AG04450 (cell line): ENCODE measurements at regions not wholly inside any gene's neighbourhood (a gene's known extent, or its start where the extent isn't known, plus 50 kb on each side); places are given as distances from the start of the nearest gene placed in this dataset.

Experiments used
- CTCF ChIA-PET: fragments of 300-600, 350-600 bp; formaldehyde crosslinking; extraction: SDS; loops from one replicate; lab custom pipeline; 2022; ENCODE audit warnings: antibody characterized with exemption, inconsistent platforms; lab: Charles Lee
- POLR2A ChIA-PET: fragments of 350-600 bp; formaldehyde crosslinking; extraction: SDS; loops from one replicate; lab custom pipeline; 2021; ENCODE audit warnings: antibody characterized with exemption, inconsistent platforms; lab: Yijun Ruan, JAX
- DNase-seq: peaks from one replicate; pipeline ENCODE4 v3.0.0-alpha.2; 2011; ENCODE audit warnings: low read depth, low spot score
- H3K27ac ChIP-seq: one replicate; pipeline ENCODE4 v1.5.1; 2012; ENCODE audit warnings: low read depth, low read length, control low read depth
- H3K27me3 ChIP-seq: one replicate; pipeline ENCODE4 v1.6.0; 2012; ENCODE audit warnings: low read length; ENCODE audit not compliant: control insufficient read depth, insufficient read depth
- H3K4me3 ChIP-seq: 2 replicates; pipeline ENCODE4 v1.5.1; 2011; ENCODE audit warnings: mild to moderate bottlenecking, low read depth, low read length, control low read depth
- H3K9me3 ChIP-seq: 2 replicates; pipeline ENCODE4 v1.5.1; 2012; ENCODE audit warnings: low read length; ENCODE audit not compliant: control insufficient read depth, insufficient read depth
- TF ChIP-seq, protein P1 (sequence below): IDR thresholded peaks from 2 replicates; pipeline ENCODE4 v1.5.1; 2011; ENCODE audit warnings: low read depth, low read length, control low read depth, inconsistent platforms

DNA sequence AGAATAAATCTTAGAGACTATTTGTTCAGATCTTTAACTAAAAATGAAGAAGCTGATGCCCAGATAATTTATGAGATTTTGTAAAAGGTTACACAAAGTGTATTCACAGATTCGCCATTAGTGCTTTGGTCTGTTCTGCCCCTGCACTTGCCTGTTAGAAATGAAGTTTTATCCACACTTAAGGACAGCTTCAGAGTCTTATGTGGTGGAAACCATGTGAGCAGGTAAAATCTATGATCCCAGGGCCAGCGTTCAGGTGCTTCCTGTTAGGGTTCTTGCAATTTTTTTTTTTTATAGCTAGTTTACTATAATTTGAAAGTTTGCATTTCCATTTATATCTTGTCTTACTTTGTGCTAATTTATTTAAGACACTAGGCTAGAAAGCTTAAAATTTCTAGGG is 561.6 kb downstream of the PRR16 start:
- H3K27me3 ChIP-seq = no peaks in the 10 kb centered on the region

DNA sequence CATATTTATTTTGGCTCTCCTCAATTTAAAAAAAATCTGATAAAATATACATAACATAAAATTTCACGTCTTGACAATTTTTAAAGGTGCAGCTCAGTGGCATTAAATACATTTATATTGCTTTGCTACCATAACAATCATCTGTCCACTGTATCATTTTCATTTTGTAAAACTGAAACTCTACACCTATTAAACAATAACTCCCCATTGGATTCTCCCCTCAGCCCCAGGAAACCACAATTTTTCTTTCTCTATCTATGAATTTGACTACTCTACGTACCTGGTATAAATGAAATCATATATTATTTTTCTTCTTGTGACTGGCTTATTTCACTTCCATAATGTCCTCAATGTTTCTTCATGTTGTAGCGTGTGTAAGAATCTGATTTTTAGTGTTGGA is 563.5 kb downstream of the PRR16 start:
- Histone ChIP-seq H3K27me3 (no peaks in the 10 kb centered on the region), H3K27ac (no peak overlapping the region), H3K9me3 (no peaks in the 10 kb centered on the region), H3K4me3 (no peak overlapping the region)
- ChIA-PET CTCF (interaction anchor here (0.7 kb wide), 1 partner anchor 570 kb away, joined by 3 read pairs; no protein-coding TSS in a partner anchor), POLR2A (no interaction called here)
- no peak for DNase-seq
- TF ChIP-seq, protein P1, sequence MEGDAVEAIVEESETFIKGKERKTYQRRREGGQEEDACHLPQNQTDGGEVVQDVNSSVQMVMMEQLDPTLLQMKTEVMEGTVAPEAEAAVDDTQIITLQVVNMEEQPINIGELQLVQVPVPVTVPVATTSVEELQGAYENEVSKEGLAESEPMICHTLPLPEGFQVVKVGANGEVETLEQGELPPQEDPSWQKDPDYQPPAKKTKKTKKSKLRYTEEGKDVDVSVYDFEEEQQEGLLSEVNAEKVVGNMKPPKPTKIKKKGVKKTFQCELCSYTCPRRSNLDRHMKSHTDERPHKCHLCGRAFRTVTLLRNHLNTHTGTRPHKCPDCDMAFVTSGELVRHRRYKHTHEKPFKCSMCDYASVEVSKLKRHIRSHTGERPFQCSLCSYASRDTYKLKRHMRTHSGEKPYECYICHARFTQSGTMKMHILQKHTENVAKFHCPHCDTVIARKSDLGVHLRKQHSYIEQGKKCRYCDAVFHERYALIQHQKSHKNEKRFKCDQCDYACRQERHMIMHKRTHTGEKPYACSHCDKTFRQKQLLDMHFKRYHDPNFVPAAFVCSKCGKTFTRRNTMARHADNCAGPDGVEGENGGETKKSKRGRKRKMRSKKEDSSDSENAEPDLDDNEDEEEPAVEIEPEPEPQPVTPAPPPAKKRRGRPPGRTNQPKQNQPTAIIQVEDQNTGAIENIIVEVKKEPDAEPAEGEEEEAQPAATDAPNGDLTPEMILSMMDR = no peak

More for the DNA sequence above, 561.6 kb downstream of the PRR16 start:
- no peak overlapping the region for H3K27ac ChIP-seq
- no peaks in the 10 kb centered on the region for H3K9me3 ChIP-seq
- H3K4me3 ChIP-seq = no peak overlapping the region
- DNase-seq = no peak
- TF ChIP-seq, protein P1 = no peak
- POLR2A ChIA-PET = no interaction called here
- CTCF ChIA-PET = no interaction called here

DNA sequence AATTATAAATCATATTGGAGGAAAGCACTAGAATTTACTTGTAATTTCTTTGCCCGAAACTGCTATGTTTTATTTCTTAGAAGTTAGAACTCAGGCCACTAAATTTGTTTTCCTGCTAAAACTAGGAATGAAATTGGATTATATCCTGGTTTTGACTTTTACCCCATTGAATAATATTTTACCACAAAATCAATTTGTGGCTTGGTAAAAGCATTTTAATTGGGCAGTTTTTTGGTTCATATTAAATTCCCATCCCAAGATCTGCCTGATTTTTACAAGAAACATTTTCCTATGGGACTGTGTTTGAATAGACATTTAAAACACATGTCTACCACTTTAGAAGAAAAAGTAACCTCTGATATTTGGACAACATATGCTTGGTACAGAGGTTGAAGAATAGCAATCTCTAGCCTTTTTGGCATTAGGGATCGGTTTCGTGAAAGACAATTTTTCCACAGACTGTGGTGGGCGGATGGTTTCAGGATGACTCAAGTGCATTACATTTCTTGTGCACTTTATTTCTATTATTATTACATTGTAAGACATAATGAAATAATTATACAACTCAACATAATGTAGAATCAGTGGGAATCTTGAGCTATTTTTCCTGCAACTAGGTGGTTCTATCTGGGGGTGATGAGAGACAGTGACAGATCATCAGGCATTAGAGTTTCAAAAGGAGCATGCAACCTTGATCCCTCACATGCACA is 565.6 kb downstream of the PRR16 start:
- DNase-seq = no peak
- Histone ChIP-seq H3K9me3 (no peaks in the 10 kb centered on the region), H3K4me3 (no peak overlapping the region), H3K27me3 (no peaks in the 10 kb centered on the region), H3K27ac (no peak overlapping the region)
- ChIA-PET POLR2A (no interaction called here), CTCF (no interaction called here)
- TF ChIP-seq, protein P1 = no peak

DNA sequence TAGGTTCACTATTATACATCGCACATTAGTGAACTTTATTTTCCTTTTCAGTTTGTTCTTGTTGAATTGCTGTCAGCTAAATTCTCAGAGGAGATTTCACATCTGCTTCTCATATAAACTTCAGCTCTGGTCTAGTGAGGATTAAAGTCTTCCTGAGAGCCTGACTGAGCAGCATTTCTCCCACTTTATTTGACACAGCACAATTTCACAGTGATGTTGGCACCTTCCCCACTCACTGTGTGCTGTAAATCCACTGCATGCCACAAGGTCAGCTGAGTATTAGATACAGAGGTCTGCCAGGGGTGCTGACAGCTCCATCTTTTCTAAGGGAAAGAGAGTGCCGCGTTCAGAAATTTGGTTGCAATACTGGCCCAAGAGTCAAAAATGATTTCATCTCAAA is 567.4 kb downstream of the PRR16 start:
- Histone ChIP-seq H3K27ac (no peak overlapping the region), H3K4me3 (no peak overlapping the region), H3K27me3 (no peaks in the 10 kb centered on the region), H3K9me3 (no peaks in the 10 kb centered on the region)
- CTCF ChIA-PET = no interaction called here
- POLR2A ChIA-PET = no interaction called here
- TF ChIP-seq, protein P1 = no peak
- no peak for DNase-seq

DNA sequence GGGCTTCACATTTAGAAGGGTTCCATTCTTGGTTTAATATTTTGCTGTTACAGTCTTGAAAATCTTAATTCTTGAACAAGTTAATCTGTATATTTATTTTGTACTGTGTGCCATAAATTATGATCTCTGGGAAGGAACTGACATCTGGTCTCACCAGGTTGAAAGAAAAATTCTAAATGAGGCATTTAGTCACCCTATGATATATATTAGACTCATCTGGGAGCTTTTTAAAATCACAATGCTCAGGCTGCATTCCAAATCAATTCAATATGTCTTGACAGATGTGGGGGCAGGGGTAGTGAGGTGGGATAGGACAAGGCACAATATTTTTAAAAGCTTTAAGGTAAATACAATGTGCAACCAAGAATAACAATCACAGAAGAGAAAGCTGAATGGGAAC is 569.2 kb downstream of the PRR16 start:
- Histone ChIP-seq H3K27ac (no peak overlapping the region), H3K4me3 (no peak overlapping the region), H3K27me3 (no peaks in the 10 kb centered on the region), H3K9me3 (no peaks in the 10 kb centered on the region)
- TF ChIP-seq, protein P1 = no peak
- DNase-seq = no peak
- POLR2A ChIA-PET = no interaction called here
- CTCF ChIA-PET = no interaction called here
